A549 (cell line): ENCODE measurements at regions not wholly inside any gene's neighbourhood (a gene's known extent, or its start where the extent isn't known, plus 50 kb on each side); places are given as distances from the start of the nearest gene placed in this dataset.

Experiments used
- ATAC-seq, 2 experiments: fragments of 200-7000 bp in 1 of 2; fragments of >200 bp in 1 of 2; cut with Nextera tagmentation in 1 of 2; cut with Tn5 transposase in 1 of 2; 3 replicates each; pipeline versions ENCODE4 v1.8.0 to v1.9.1; 2018 to 2020; ENCODE audit warnings: mild to moderate bottlenecking in 1 of 2, moderate library complexity in 1 of 2
- CTCF ChIA-PET: fragments of 300-600 bp; sonication (Branson Sonifier 250); formaldehyde crosslinking; extraction: SDS; loops from one replicate; lab custom pipeline; 2021; ENCODE audit warnings: antibody characterized with exemption, inconsistent platforms; lab: Yijun Ruan, JAX
- POLR2A ChIA-PET: fragments of 350-600 bp; formaldehyde crosslinking; extraction: SDS; loops from one replicate; lab custom pipeline; 2021; ENCODE audit warnings: antibody characterized with exemption, inconsistent platforms; lab: Yijun Ruan, JAX
- DNase-seq, 2 experiments: peaks; one replicate each; pipeline versions ENCODE4 v3.0.0 to v3.0.0-alpha.2; 2011 to 2016; ENCODE audit warnings: low read depth in 1 of 2, low spot score in 1 of 2
- FAIRE-seq: peaks from 2 replicates; lab custom pipeline; 2011; peaks lifted over from hg19 to GRCh38; lab: Jason Lieb, UNC
- H3K27ac ChIP-seq, 2 experiments: fragments of >200 bp; sonication (Bioruptor Twin); formaldehyde crosslinking; 3 replicates each; pipeline ENCODE4 v1.5.1; 2016 to 2017
- H3K4me1 ChIP-seq: fragments of >200 bp; sonication (Bioruptor Twin); formaldehyde crosslinking; 3 replicates; pipeline ENCODE4 v1.6.1; 2016
- H3K4me2 ChIP-seq: fragments of >200 bp; sonication (Bioruptor Twin); formaldehyde crosslinking; 3 replicates; pipeline ENCODE4 v1.6.1; 2016
- H3K4me3 ChIP-seq: fragments of >200 bp; sonication (Bioruptor Twin); formaldehyde crosslinking; 3 replicates; pipeline ENCODE4 v1.5.1; 2016
- H3K9me3 ChIP-seq: fragments of >200 bp; sonication (Bioruptor Twin); formaldehyde crosslinking; 3 replicates; pipeline ENCODE4 v1.6.1; 2016
- CBX2 ChIP-seq: fragments of 200-600 bp; sonication (generic); IDR thresholded peaks from 2 replicates; pipeline ENCODE4 v1.6.1; 2016; ENCODE audit warnings: low read depth, mild to moderate bottlenecking, borderline replicate concordance
- CBX8 ChIP-seq: fragments of 200-600 bp; sonication (generic); IDR thresholded peaks from 2 replicates; pipeline ENCODE4 v1.6.1; 2016
- CHD2 ChIP-seq: fragments of 150-350 bp; IDR thresholded peaks from 2 replicates; pipeline ENCODE4 v1.6.1; 2014; ENCODE audit warnings: low read length; ENCODE audit not compliant: partially characterized antibody
- EHMT2 ChIP-seq: fragments of 200-600 bp; sonication (generic); IDR thresholded peaks from 2 replicates; pipeline ENCODE4 v1.6.1; 2016; ENCODE audit warnings: antibody characterized with exemption, low read depth, mild to moderate bottlenecking, moderate library complexity
- GATA3 ChIP-seq: IDR thresholded peaks from 2 replicates; pipeline ENCODE4 v1.6.1; 2012; ENCODE audit warnings: borderline replicate concordance
- HOXA7 ChIP-seq: fragments of 250-450 bp; sonication (Bioruptor Pico); IDR thresholded peaks from 2 replicates; pipeline ENCODE4 v1.5.0; 2020; ENCODE audit warnings: mild to moderate bottlenecking, moderate library complexity
- HOXB13 ChIP-seq: fragments of 250-450 bp; sonication (Bioruptor Pico); IDR thresholded peaks from 2 replicates; pipeline ENCODE4 v1.5.0; 2020; ENCODE audit warnings: low read depth, mild to moderate bottlenecking, moderate library complexity
- HOXB5 ChIP-seq: fragments of 250-450 bp; sonication (Bioruptor Pico); IDR thresholded peaks from 2 replicates; pipeline ENCODE4 v1.5.0; 2020; ENCODE audit warnings: mild to moderate bottlenecking, moderate library complexity
- JUN ChIP-seq, 2 experiments: fragments of >200 bp; sonication (Bioruptor Twin); formaldehyde crosslinking; IDR thresholded peaks; 2 replicates in 1 of 2; 3 replicates in 1 of 2; pipeline ENCODE4 v1.6.1; 2016 to 2017
- JUNB ChIP-seq: fragments of >200 bp; sonication (Bioruptor Twin); formaldehyde crosslinking; IDR thresholded peaks from 2 replicates; pipeline ENCODE4 v1.6.1; 2016
- NR3C1 ChIP-seq: fragments of >200 bp; sonication (Bioruptor Twin); formaldehyde crosslinking; IDR thresholded peaks from 3 replicates; pipeline ENCODE4 v1.6.1; 2017
- POLR2AphosphoS2 ChIP-seq: conservative IDR thresholded peaks from 2 replicates; pipeline ENCODE4 v1.6.1; 2012; ENCODE audit warnings: low read length, improper control_type of control experiment, inconsistent platforms
- RAD21 ChIP-seq, 2 experiments: fragments of >200 bp in 1 of 2; sonication (Bioruptor Twin) in 1 of 2; formaldehyde crosslinking in 1 of 2; IDR thresholded peaks in 1 of 2; conservative IDR thresholded peaks in 1 of 2; 2 replicates in 1 of 2; 3 replicates in 1 of 2; pipeline ENCODE4 v1.6.1; 2012 to 2018; ENCODE audit warnings: inconsistent platforms in 1 of 2
- RARB ChIP-seq: fragments of 250-450 bp; sonication (Bioruptor Pico); IDR thresholded peaks from 2 replicates; pipeline ENCODE4 v1.8.0; 2021; ENCODE audit warnings: mild to moderate bottlenecking, moderate library complexity
- RFX5 ChIP-seq: fragments of 450-650 bp; IDR thresholded peaks from 2 replicates; pipeline ENCODE4 v1.7.1; 2014; ENCODE audit warnings: antibody characterized with exemption, mild to moderate bottlenecking, moderate library complexity
- SREBF2 ChIP-seq: fragments of 450-650 bp; IDR thresholded peaks from 2 replicates; pipeline ENCODE4 v1.6.1; 2014; ENCODE audit warnings: mild to moderate bottlenecking, moderate library complexity
- TP53 ChIP-seq: fragments of 250-450 bp; sonication (Bioruptor Pico); IDR thresholded peaks from 2 replicates; pipeline ENCODE4 v1.5.0; 2021; ENCODE audit warnings: mild to moderate bottlenecking, moderate library complexity
- ZNF302 ChIP-seq: fragments of 250-450 bp; sonication (Bioruptor Pico); IDR thresholded peaks from 2 replicates; pipeline ENCODE4 v1.9.0; 2021; ENCODE audit warnings: inconsistent platforms, mild to moderate bottlenecking, moderate library complexity
- WGBS: methylation state at CpG from one replicate; pipeline ENCODE4 v1.1.6; 2017; ENCODE audit errors: missing lambda C conversion rate; 5-methylcytosine and 5-hydroxymethylcytosine counted together
- TF ChIP-seq, protein P1 (sequence below): fragments of 200-600 bp; sonication (generic); IDR thresholded peaks from 2 replicates; pipeline ENCODE4 v1.6.1; 2016; ENCODE audit warnings: antibody characterized with exemption, mild to moderate bottlenecking, moderate library complexity
- TF ChIP-seq, protein P2 (sequence below): IDR thresholded peaks from 2 replicates; pipeline ENCODE4 v1.6.1; 2012; ENCODE audit warnings: low read depth, borderline replicate concordance

DNA sequence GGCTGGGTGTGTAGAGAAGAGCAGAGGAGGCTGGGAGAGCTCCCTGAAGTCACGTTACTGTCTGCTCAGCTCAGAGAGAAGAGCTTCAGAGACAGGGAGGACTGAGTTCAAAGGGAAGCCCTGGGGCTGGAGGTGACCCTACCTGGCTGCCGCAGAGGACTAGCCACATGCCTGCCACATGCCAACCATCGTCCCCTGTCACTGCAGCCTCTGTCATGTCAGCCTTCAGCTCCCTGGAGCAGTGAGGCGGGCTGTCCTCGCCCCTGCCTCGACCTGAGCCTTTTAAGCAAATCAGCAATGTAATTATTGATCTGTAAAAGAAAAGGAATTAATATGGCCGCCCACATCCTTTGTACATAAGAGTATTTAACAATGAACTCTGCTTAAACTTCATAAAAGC lies 89.3 kb upstream of the RET start:
- Histone ChIP-seq H3K4me2 (no peak overlapping the region), H3K9me3 (no peaks in the 10 kb centered on the region), H3K4me1 (no peaks in the 10 kb centered on the region), H3K4me3 (no peak overlapping the region), H3K27ac (no peak overlapping the region)
- TF ChIP-seq EHMT2 (no peak), SREBF2 (no peak), JUNB (no peak), GATA3 (no peak), NR3C1 (no peak), CBX2 (no peak), HOXB5 (no peak), ZNF302 (CRISPR knock-in tag) (no peak), RAD21 (conservative IDR thresholded peaks at IDR 0.05 in 1 of 2, IDR thresholded peaks at IDR 0.05 in 1 of 2) (no peak), CHD2 (no peak), HOXA7 (no peak), RARB (CRISPR knock-in tag) (no peak), JUN (IDR thresholded peaks at IDR 0.05) (no peak), CBX8 (no peak), RFX5 (no peak)
- TF ChIP-seq, protein P1, sequence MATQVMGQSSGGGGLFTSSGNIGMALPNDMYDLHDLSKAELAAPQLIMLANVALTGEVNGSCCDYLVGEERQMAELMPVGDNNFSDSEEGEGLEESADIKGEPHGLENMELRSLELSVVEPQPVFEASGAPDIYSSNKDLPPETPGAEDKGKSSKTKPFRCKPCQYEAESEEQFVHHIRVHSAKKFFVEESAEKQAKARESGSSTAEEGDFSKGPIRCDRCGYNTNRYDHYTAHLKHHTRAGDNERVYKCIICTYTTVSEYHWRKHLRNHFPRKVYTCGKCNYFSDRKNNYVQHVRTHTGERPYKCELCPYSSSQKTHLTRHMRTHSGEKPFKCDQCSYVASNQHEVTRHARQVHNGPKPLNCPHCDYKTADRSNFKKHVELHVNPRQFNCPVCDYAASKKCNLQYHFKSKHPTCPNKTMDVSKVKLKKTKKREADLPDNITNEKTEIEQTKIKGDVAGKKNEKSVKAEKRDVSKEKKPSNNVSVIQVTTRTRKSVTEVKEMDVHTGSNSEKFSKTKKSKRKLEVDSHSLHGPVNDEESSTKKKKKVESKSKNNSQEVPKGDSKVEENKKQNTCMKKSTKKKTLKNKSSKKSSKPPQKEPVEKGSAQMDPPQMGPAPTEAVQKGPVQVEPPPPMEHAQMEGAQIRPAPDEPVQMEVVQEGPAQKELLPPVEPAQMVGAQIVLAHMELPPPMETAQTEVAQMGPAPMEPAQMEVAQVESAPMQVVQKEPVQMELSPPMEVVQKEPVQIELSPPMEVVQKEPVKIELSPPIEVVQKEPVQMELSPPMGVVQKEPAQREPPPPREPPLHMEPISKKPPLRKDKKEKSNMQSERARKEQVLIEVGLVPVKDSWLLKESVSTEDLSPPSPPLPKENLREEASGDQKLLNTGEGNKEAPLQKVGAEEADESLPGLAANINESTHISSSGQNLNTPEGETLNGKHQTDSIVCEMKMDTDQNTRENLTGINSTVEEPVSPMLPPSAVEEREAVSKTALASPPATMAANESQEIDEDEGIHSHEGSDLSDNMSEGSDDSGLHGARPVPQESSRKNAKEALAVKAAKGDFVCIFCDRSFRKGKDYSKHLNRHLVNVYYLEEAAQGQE: no peak
- TF ChIP-seq, protein P2, sequence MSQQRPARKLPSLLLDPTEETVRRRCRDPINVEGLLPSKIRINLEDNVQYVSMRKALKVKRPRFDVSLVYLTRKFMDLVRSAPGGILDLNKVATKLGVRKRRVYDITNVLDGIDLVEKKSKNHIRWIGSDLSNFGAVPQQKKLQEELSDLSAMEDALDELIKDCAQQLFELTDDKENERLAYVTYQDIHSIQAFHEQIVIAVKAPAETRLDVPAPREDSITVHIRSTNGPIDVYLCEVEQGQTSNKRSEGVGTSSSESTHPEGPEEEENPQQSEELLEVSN: no peak
- ChIA-PET POLR2A (no interaction called here), CTCF (no interaction called here)
- ATAC-seq (no peak), DNase-seq (no peak), FAIRE-seq (no peak)
- WGBS: 49% methylated on average over 6 of the region's 7 CpGs

DNA sequence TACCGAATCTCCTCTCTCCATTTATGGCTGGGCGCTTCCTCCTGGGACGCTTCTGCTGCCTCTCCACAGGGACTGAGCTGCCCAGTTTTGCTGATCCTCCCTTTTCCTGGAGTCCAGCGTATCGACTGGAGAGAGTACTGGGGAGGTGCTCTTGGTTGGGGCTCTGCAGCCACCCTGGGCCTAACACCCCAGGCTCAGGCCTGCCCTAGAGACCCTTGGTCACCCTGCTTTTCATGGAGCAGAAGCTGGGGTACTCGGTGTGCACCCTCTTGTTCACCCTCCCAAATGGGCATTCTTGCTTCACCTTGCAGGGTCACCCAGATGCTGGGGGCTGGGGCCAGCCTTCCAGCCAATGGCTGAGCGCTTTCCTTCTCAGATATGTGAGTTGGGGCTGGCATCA lies 88.8 kb upstream of the RET start:
- ATAC-seq (no peak), FAIRE-seq (no peak), DNase-seq (no peak)
- Histone ChIP-seq H3K9me3 (no peaks in the 10 kb centered on the region), H3K4me1 (no peaks in the 10 kb centered on the region), H3K4me2 (no peak overlapping the region), H3K4me3 (no peak overlapping the region), H3K27ac (no peak overlapping the region)
- ChIA-PET POLR2A (no interaction called here), CTCF (no interaction called here)
- 60% methylated on average over 7 of the region's 7 CpGs for WGBS
- TF ChIP-seq POLR2AphosphoS2 (no peak), GATA3 (no peak), CBX2 (no peak), HOXB13 (no peak), TP53 (CRISPR knock-in tag) (no peak), CHD2 (no peak)
- TF ChIP-seq, protein P1: no peak
- TF ChIP-seq, all 56 proteins: peak for 0
